H1 (cell line): ENCODE measurements at regions not wholly inside any gene's neighbourhood (a gene's known extent, or its start where the extent isn't known, plus 50 kb on each side); places are given as distances from the start of the nearest gene placed in this dataset.

ENCODE experiments used
- CTCF ChIA-PET: fragments of 300-600 bp; sonication (Branson Sonifier 250); formaldehyde crosslinking; loops from one replicate; lab custom pipeline; 2021; ENCODE audit not compliant: partially characterized antibody; lab: Charles Lee
- POLR2A ChIA-PET: fragments of 300-600 bp; sonication (Branson Sonifier 250); formaldehyde crosslinking; loops from one replicate; lab custom pipeline; 2021; ENCODE audit warnings: inconsistent platforms; ENCODE audit not compliant: partially characterized antibody; lab: Charles Lee
- DNase-seq, 2 experiments: peaks; one replicate each; pipeline versions ENCODE4 v3.0.0 to v3.0.0-alpha.2; 2010 to 2022; ENCODE audit warnings: low spot score in 2 of 2, low read depth in 1 of 2, mixed read lengths in 1 of 2
- FAIRE-seq: peaks from 2 replicates; lab custom pipeline; 2011; peaks lifted over from hg19 to GRCh38; lab: Jason Lieb, UNC
- H2AFZ ChIP-seq: 2 replicates; pipeline ENCODE4 v1.8.1; 2012; ENCODE audit warnings: low read length, inconsistent platforms
- H2AK5ac ChIP-seq: 2 replicates; pipeline ENCODE4 v1.6.1; 2013; ENCODE audit warnings: low read depth, low read length
- H2BK120ac ChIP-seq: replicated peaks from 2 replicates; pipeline ENCODE3; 2013; ENCODE audit warnings: low read depth, low read length, inconsistent platforms
- H2BK12ac ChIP-seq: 2 replicates; pipeline ENCODE4 v1.6.1; 2013; ENCODE audit warnings: low read depth, low read length
- H2BK15ac ChIP-seq: 2 replicates; pipeline ENCODE4 v1.6.1; 2013; ENCODE audit warnings: low read length
- H2BK20ac ChIP-seq: 2 replicates; pipeline ENCODE4 v1.6.1; 2013; ENCODE audit warnings: low read length
- H2BK5ac ChIP-seq: 2 replicates; pipeline ENCODE4 v1.6.1; 2013; ENCODE audit warnings: low read depth, low read length
- H3K14ac ChIP-seq: 2 replicates; pipeline ENCODE4 v1.6.1; 2013; ENCODE audit warnings: inconsistent platforms; ENCODE audit not compliant: insufficient read length
- H3K18ac ChIP-seq: 2 replicates; pipeline ENCODE4 v1.6.1; 2013; ENCODE audit warnings: low read length; ENCODE audit errors: extremely low read depth
- H3K23ac ChIP-seq: 2 replicates; pipeline ENCODE4 v1.6.1; 2013; ENCODE audit warnings: inconsistent platforms; ENCODE audit not compliant: insufficient read length
- H3K23me2 ChIP-seq: 2 replicates; pipeline ENCODE4 v1.6.1; 2013; ENCODE audit warnings: low read depth, low read length
- H3K27ac ChIP-seq: 2 replicates; pipeline ENCODE4 v1.6.1; 2011; ENCODE audit warnings: low read depth, low read length, inconsistent platforms
- H3K27me3 ChIP-seq, 4 experiments: replicated peaks in 1 of 4; 1 replicate in 1 of 4; 2 replicates in 3 of 4; pipeline versions ENCODE4 v1.6.1 to v1.8.1; 2011 to 2013; ENCODE audit warnings: low read length in 3 of 4, mild to moderate bottlenecking in 3 of 4, inconsistent platforms in 2 of 4, mixed read lengths in 2 of 4, moderate library complexity in 1 of 4; ENCODE audit not compliant: control insufficient read depth in 3 of 4, insufficient read depth in 3 of 4; ENCODE audit errors: extremely low read depth in 1 of 4
- H3K36me3 ChIP-seq, 4 experiments: 2 replicates each; pipeline versions ENCODE4 v1.6.1 to v1.8.1; 2011 to 2013; ENCODE audit warnings: mild to moderate bottlenecking in 4 of 4, low read length in 3 of 4, moderate library complexity in 2 of 4, control low read depth in 1 of 4, inconsistent platforms in 1 of 4; ENCODE audit not compliant: insufficient read depth in 4 of 4, control insufficient read depth in 2 of 4
- H3K4ac ChIP-seq: replicated peaks from 2 replicates; pipeline ENCODE3; 2013; ENCODE audit warnings: low read length, low read depth, mixed read lengths, inconsistent platforms; ENCODE audit not compliant: insufficient read length
- H3K4me1 ChIP-seq, 4 experiments: replicated peaks in 1 of 4; 1 replicate in 1 of 4; 2 replicates in 3 of 4; pipeline versions ENCODE4 v1.6.1 to v1.8.1; 2011 to 2013; ENCODE audit warnings: low read length in 3 of 4, inconsistent platforms in 2 of 4, mixed read lengths in 1 of 4; ENCODE audit not compliant: insufficient read depth in 4 of 4, control insufficient read depth in 3 of 4
- H3K4me2 ChIP-seq, 2 experiments: 2 replicates each; pipeline versions ENCODE4 v1.6.1 to v1.8.1; 2011 to 2013; ENCODE audit warnings: low read depth in 2 of 2, low read length in 2 of 2, control low read depth in 1 of 2, inconsistent platforms in 1 of 2, mild to moderate bottlenecking in 1 of 2; ENCODE audit not compliant: insufficient read depth in 1 of 2
- H3K4me3 ChIP-seq, 4 experiments: fragments of 200-600, 300-600 bp in 1 of 4; sonication (generic), shearing (Covaris generic), sonication (Bioruptor Twin) in 1 of 4; 2 replicates each; pipeline versions ENCODE4 v1.5.1 to v1.8.1; 2011 to 2016; ENCODE audit warnings: low read length in 4 of 4, low read depth in 3 of 4, control low read depth in 2 of 4, inconsistent platforms in 2 of 4, mild to moderate bottlenecking in 2 of 4, mixed read lengths in 1 of 4, moderate library complexity in 1 of 4; ENCODE audit not compliant: insufficient read depth in 2 of 4; ENCODE audit errors: extremely low read depth in 1 of 4
- H3K56ac ChIP-seq: replicated peaks from 2 replicates; pipeline ENCODE3; 2013; ENCODE audit warnings: low read depth, mild to moderate bottlenecking, mixed read lengths, low read length, inconsistent platforms; ENCODE audit not compliant: insufficient read length
- H3K79me1 ChIP-seq: 2 replicates; pipeline ENCODE4 v1.6.1; 2013; ENCODE audit warnings: low read depth, low read length, control low read depth
- H3K79me2 ChIP-seq, 2 experiments: 2 replicates each; pipeline versions ENCODE4 v1.6.1 to v1.8.1; 2012 to 2013; ENCODE audit warnings: low read length in 2 of 2, mild to moderate bottlenecking in 2 of 2, inconsistent platforms in 1 of 2; ENCODE audit not compliant: insufficient read depth in 2 of 2, control insufficient read depth in 1 of 2
- H3K9ac ChIP-seq, 4 experiments: replicated peaks in 1 of 4; 1 replicate in 1 of 4; 2 replicates in 3 of 4; pipeline versions ENCODE4 v1.6.1 to v1.8.1; 2011 to 2013; ENCODE audit warnings: low read depth in 3 of 4, low read length in 3 of 4, control low read depth in 2 of 4, mild to moderate bottlenecking in 2 of 4, moderate library complexity in 2 of 4, inconsistent platforms in 1 of 4; ENCODE audit errors: extremely low read depth in 1 of 4
- H3K9me3 ChIP-seq, 2 experiments: 2 replicates each; pipeline versions ENCODE4 v1.6.1 to v1.8.1; 2012 to 2013; ENCODE audit warnings: mild to moderate bottlenecking in 2 of 2, moderate library complexity in 2 of 2, control low read depth in 1 of 2, inconsistent platforms in 1 of 2, low read depth in 1 of 2, low read length in 1 of 2, mixed read lengths in 1 of 2; ENCODE audit not compliant: insufficient read depth in 2 of 2
- H4K20me1 ChIP-seq, 2 experiments: replicated peaks in 1 of 2; 2 replicates each; pipeline versions ENCODE3 to v1.8.1; 2011 to 2013; ENCODE audit warnings: inconsistent platforms in 2 of 2, low read length in 2 of 2, mild to moderate bottlenecking in 1 of 2; ENCODE audit not compliant: insufficient read depth in 2 of 2, control insufficient read depth in 1 of 2
- H4K5ac ChIP-seq: 2 replicates; pipeline ENCODE4 v1.6.1; 2013; ENCODE audit warnings: low read length, low read depth, mixed read lengths, inconsistent platforms; ENCODE audit not compliant: insufficient read length
- H4K8ac ChIP-seq: 2 replicates; pipeline ENCODE4 v1.8.0; 2013; ENCODE audit warnings: mild to moderate bottlenecking, moderate library complexity, low read length, inconsistent platforms; ENCODE audit not compliant: insufficient read depth; ENCODE audit errors: extremely low read depth
- H4K91ac ChIP-seq: replicated peaks from 2 replicates; pipeline ENCODE3; 2013; ENCODE audit warnings: low read length, mixed read lengths, inconsistent platforms; ENCODE audit not compliant: insufficient read length
- KDM4A ChIP-seq: IDR thresholded peaks from one replicate; pipeline ENCODE4 v1.7.1; 2012; ENCODE audit warnings: low read depth, mild to moderate bottlenecking, moderate library complexity, low read length, inconsistent platforms; ENCODE audit not compliant: severe bottlenecking
- WGBS, 2 experiments: shearing (Covaris generic) in 1 of 2; methylation state at CpG; one replicate each; pipeline versions ENCODE4 v1.1.6 to v1.1.7; 2013 to 2015; ENCODE audit warnings: low lambda C conversion rate in 2 of 2, mixed read lengths in 2 of 2, inconsistent platforms in 1 of 2, low coverage in 1 of 2, missing lambda C conversion rate in 1 of 2; ENCODE audit not compliant: insufficient replicate concordance in 2 of 2, insufficient coverage in 1 of 2, insufficient read length in 1 of 2; ENCODE audit errors: extremely low coverage in 1 of 2, missing lambda C conversion rate in 1 of 2; 5-methylcytosine and 5-hydroxymethylcytosine counted together
- TF ChIP-seq, protein P1 (sequence below): IDR thresholded peaks from 2 replicates; pipeline ENCODE4 v1.6.1; 2011; ENCODE audit warnings: low read length, improper control_type of control experiment

DNA sequence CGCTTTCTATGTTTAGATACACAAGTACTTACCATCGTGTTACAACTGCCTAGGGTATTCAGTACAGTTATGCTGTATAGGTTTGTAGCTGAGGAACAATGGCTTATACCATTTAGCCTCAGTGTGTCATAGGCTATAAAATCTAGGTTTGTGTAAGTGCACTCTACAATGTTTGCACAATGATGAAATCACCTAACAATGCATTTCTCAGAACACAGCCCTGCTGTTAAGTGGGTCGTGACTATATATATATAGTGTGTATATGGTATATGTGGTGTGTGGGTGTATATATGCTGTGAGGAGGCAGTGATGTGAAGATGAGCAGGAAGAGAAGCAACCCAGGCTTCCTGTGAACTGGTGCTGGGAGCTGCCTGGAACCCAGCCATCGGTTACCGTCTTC, 65.6 kb upstream of the MKI67 start:
- H3K4me2 ChIP-seq, result no peak overlapping the region
- no peak for FAIRE-seq
- no peak for TF ChIP-seq KDM4A
- TF ChIP-seq, protein P1, sequence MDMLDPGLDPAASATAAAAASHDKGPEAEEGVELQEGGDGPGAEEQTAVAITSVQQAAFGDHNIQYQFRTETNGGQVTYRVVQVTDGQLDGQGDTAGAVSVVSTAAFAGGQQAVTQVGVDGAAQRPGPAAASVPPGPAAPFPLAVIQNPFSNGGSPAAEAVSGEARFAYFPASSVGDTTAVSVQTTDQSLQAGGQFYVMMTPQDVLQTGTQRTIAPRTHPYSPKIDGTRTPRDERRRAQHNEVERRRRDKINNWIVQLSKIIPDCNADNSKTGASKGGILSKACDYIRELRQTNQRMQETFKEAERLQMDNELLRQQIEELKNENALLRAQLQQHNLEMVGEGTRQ, result no peak

More for the DNA sequence above, 65.6 kb upstream of the MKI67 start:
- H2BK120ac ChIP-seq, result no peak overlapping the region
- no peak overlapping the region for H3K9ac ChIP-seq
- H3K79me2 ChIP-seq, result no peaks in the 10 kb centered on the region
- H3K27me3 ChIP-seq, result no peaks in the 10 kb centered on the region; a peak in 1 of 7 replicates
- H3K4ac ChIP-seq, result no peak overlapping the region
- H2BK12ac ChIP-seq, result no peak overlapping the region
- H3K23me2 ChIP-seq, result no peaks in the 10 kb centered on the region
- H2BK15ac ChIP-seq, result no peak overlapping the region
- H3K18ac ChIP-seq, result no peak overlapping the region
- H3K27ac ChIP-seq, result no peak overlapping the region
- no peaks in the 10 kb centered on the region for H3K36me3 ChIP-seq
- H3K4me3 ChIP-seq, result no peak overlapping the region
- no peak overlapping the region for H4K8ac ChIP-seq
- peaks cover 0 to 2% (median 0%) of the 10 kb centered on the region in 4 experiments; a peak in 1 of 7 replicates for H3K4me1 ChIP-seq
- H2AFZ ChIP-seq, result no peak overlapping the region
- no peak overlapping the region for H2BK20ac ChIP-seq
- 79% methylated on average over 5 of the region's 5 CpGs; no CpG with 5 or more reads in 1 of the 2 experiments for WGBS, 2 experiments
- CTCF ChIA-PET, result interaction anchor here (1.0 to 1.6 kb wide), 4 partner anchors 11 to 20 kb away, joined by 3 to 5 read pairs (median 3); no protein-coding TSS in a partner anchor
- H2BK5ac ChIP-seq, result no peak overlapping the region
- H4K91ac ChIP-seq, result no peak overlapping the region
- H3K14ac ChIP-seq, result no peak overlapping the region
- no peak overlapping the region for H3K56ac ChIP-seq
- DNase-seq, result no peak
- POLR2A ChIA-PET, result no interaction called here
- no peaks in the 10 kb centered on the region for H4K20me1 ChIP-seq
- H4K5ac ChIP-seq, result no peak overlapping the region
- H3K23ac ChIP-seq, result no peak overlapping the region
- H3K79me1 ChIP-seq, result no peaks in the 10 kb centered on the region
- no peaks in the 10 kb centered on the region for H3K9me3 ChIP-seq
- H2AK5ac ChIP-seq, result no peak overlapping the region
